ENCODE measurements at regions not wholly inside any gene's neighbourhood (a gene's known extent, or its start where the extent isn't known, plus 50 kb on each side); places are given as distances from the start of the nearest gene placed in this dataset.

DNA sequence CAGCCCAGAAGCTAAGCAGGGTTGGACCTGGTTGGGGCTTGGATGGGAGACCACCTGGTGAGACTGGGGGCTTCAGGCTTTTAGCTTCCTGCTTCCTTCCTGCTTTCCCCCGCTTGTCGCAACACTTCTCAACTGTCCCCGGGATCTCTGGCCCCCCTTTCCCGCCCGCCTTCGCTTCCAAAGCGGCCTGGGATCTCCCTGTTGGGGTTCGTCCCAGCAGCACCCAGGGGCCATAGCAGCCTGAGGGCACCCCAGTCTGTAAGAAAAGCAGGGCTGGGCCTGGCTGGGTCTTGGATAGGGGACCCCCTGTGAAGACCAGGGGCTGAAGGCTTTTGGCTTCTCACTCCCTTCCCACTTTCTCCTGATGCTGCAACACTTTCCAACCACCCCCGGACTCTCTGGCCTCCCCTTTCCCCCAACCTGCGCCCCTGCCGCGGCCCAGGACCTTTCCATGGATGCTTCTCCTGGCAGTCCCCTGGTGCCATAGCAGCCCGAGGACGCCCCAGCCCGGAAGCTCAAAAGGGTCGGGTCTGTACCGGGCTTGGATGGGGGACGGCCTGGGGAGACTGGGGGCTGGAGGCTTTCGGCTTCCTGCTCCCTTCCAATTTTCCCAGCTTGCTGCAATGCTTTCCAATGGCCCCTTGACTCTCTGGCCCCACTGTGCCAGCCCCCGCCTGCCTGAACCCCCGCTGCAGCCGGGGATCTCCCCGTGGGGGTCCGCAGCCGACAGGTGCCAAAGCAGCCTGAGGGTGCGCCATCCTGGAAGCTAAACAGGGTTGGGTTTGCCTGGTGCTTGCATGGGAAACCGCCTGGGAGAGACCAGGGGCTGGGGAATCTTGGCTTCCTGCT is 2276.2 kb downstream of the TP53TG3F start:
- intact Hi-C loops (cut with DNase I): no loop called here
- Histone ChIP-seq H3K27ac (ENCODE audit: low read depth in 1 of 2, low read length in 2 of 2) (no peak overlapping the region), H3K4me3 (ENCODE audit: low read length in 2 of 2) (no peak overlapping the region), H3K4me1 (ENCODE audit: control insufficient read depth in 1 of 2, insufficient read depth in 2 of 2, low read length in 2 of 2) (no peaks in the 10 kb centered on the region), H3K9me3 (ENCODE audit: control insufficient read depth, low read length) (no peaks in the 10 kb centered on the region), H3K36me3 (ENCODE audit: control insufficient read depth in 1 of 2, insufficient read depth in 2 of 2, low read length in 1 of 2) (no peaks in the 10 kb centered on the region), H3K27me3 (ENCODE audit: control insufficient read depth in 1 of 2, insufficient read depth in 2 of 2, low read length in 1 of 2) (no peaks in the 10 kb centered on the region)
- DNase-seq (no peak), ATAC-seq (ENCODE audit: low FRiP score) (no peak)
- 85 to 86% methylated on average over 24 to 27 of the region's 27 CpGs for WGBS, 2 donors

DNA sequence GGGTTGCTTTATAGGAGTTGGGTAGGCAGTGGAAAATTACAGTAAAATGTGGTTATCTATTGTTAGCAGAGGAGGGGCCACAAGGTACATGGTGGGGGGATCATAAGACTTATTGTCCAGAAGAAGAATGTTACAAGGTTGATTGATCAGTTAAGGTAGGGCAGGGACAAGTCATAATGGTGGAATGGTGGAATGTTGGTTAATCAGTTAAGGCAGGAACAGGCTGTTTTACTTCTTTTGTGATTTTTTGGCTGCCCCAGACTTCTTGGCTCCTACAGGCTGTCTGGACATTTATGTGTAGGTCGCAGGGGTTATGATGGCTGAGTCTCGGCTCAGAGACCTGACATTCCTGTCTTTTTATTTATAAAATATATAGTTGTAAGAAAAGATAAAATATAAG is 2277.1 kb downstream of the TP53TG3F start:
- Histone ChIP-seq H3K4me1 (ENCODE audit: control insufficient read depth in 1 of 2, insufficient read depth in 2 of 2, low read length in 2 of 2) (no peaks in the 10 kb centered on the region), H3K27me3 (ENCODE audit: control insufficient read depth in 1 of 2, insufficient read depth in 2 of 2, low read length in 1 of 2) (no peaks in the 10 kb centered on the region), H3K9me3 (ENCODE audit: control insufficient read depth, low read length) (no peaks in the 10 kb centered on the region), H3K36me3 (ENCODE audit: control insufficient read depth in 1 of 2, insufficient read depth in 2 of 2, low read length in 1 of 2) (no peaks in the 10 kb centered on the region), H3K4me3 (ENCODE audit: low read length in 2 of 2) (no peak overlapping the region), H3K27ac (ENCODE audit: low read depth in 1 of 2, low read length in 2 of 2) (no peak overlapping the region)
- ATAC-seq (ENCODE audit: low FRiP score): no peak
- intact Hi-C loops (cut with DNase I): no loop called here
- 54 to 69% methylated on average over 2 of the region's 2 CpGs for WGBS, 2 donors
- no peak for DNase-seq

DNA sequence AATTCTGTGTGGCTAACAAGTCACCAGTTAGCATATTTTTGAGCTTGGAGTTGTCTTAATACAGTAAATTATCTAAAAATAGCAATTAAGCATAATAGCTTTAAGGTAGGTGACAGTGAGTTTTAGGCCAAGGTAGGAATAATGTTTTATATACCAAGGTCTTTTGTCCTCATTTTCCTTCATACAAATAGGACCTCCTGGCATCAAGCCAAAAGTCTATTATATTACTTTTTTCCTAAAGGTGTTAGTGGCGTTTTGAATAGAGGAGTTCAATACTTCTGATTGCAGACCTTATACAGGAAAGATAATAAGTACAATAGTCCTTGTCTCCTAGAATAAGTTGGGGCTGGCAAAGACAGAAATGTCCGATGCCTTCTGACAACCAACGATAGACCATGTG is 2277.7 kb downstream of the TP53TG3F start:
- Histone ChIP-seq H3K27me3 (ENCODE audit: control insufficient read depth in 1 of 2, insufficient read depth in 2 of 2, low read length in 1 of 2) (no peaks in the 10 kb centered on the region), H3K4me1 (ENCODE audit: control insufficient read depth in 1 of 2, insufficient read depth in 2 of 2, low read length in 2 of 2) (no peaks in the 10 kb centered on the region), H3K9me3 (ENCODE audit: control insufficient read depth, low read length) (no peaks in the 10 kb centered on the region), H3K27ac (ENCODE audit: low read depth in 1 of 2, low read length in 2 of 2) (no peak overlapping the region), H3K36me3 (ENCODE audit: control insufficient read depth in 1 of 2, insufficient read depth in 2 of 2, low read length in 1 of 2) (no peaks in the 10 kb centered on the region), H3K4me3 (ENCODE audit: low read length in 2 of 2) (no peak overlapping the region)
- 80 to 82% methylated on average over 3 of the region's 3 CpGs for WGBS, 2 donors
- DNase-seq (no peak), ATAC-seq (ENCODE audit: low FRiP score) (no peak)
- intact Hi-C loops (cut with DNase I): no loop called here

DNA sequence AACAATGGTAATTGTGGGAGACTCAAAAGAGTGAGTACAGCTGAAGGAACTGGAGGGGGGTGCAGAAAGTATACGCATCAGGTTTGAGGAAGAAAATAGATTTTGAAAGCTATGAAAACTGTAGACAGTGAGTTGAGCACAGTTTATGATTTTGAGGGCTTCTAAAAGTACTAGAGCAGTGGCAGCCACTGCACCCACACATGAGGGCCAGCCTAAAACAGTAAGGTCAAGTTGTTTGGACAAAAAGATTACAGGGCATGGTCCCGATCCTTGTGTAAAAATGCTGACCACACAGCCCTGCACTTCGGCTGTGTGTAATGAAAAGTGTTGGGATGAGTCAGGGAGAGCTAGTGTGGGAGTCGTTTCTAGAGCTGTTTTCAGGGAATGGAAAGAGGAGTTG is 2282.1 kb downstream of the TP53TG3F start:
- peaks cover 2% of the 10 kb centered on the region for H3K9me3 ChIP-seq (ENCODE audit: control insufficient read depth, low read length)
- ATAC-seq (ENCODE audit: low FRiP score): no peak
- H3K4me3 ChIP-seq (ENCODE audit: low read length in 2 of 2): no peak overlapping the region
- no peaks in the 10 kb centered on the region for H3K4me1 ChIP-seq (ENCODE audit: control insufficient read depth in 1 of 2, insufficient read depth in 2 of 2, low read length in 2 of 2)
- no peaks in the 10 kb centered on the region for H3K27me3 ChIP-seq (ENCODE audit: control insufficient read depth in 1 of 2, insufficient read depth in 2 of 2, low read length in 1 of 2)
- H3K27ac ChIP-seq (ENCODE audit: low read depth in 1 of 2, low read length in 2 of 2): no peak overlapping the region
- WGBS, 2 donors: 63 to 64% methylated on average over 4 of the region's 4 CpGs
- no peak for DNase-seq
- no peaks in the 10 kb centered on the region for H3K36me3 ChIP-seq (ENCODE audit: control insufficient read depth in 1 of 2, insufficient read depth in 2 of 2, low read length in 1 of 2)
- intact Hi-C loops (cut with DNase I): no loop called here

DNA sequence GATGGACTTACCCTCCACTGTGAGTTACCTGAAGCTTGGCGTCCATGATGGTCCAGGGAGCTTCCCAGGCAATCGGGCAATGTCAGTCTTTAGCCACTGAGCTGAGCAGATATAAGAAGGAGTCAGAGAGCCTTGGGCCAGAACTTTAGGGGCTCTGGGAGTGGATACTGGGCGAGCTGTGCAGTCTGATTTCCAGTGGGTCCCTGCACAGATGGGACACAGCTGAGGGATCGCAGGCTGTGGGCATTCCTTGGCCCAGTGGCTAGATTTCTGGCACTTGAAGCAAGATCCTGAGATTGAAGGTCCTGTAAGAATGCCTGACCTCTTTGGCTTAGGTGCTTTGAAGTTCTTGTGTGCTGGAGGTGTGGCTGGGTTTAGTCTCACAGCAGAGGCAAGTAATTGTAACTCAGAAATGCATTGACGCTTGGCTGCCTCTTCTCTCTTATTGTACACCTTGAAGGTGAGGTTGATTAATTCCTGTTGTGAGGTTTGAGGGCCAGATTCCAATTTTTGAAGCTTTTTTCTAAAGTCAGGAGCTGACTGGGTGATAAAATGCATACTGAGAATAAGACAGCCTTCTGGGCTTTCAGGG is 2283.8 kb downstream of the TP53TG3F start:
- WGBS, 2 donors: 50 to 55% methylated on average over 5 of the region's 5 CpGs
- intact Hi-C loops (cut with DNase I): no loop called here
- ATAC-seq (ENCODE audit: low FRiP score): no peak

DNA sequence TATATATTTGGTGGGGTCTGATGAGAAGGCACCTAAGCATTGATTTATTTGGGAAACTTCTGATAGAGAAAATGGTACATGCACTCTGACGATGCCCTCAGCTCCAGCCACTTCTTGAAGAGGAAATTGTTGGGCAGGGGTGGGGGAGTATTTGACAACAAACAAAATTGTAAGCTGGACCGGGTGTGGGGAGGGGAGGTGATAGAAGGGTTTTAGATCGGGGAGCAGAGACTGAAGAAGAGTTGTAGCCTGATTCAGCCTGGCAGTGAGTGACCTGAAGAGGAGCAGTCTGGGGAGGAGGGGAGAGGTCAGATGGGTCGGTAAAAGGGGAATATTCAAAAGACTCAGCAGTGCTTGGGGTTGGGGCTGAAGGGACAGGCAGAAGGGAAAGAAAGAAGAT is 2284.7 kb downstream of the TP53TG3F start:
- H3K4me3 ChIP-seq (ENCODE audit: low read length in 2 of 2): no peak overlapping the region
- 48 to 60% methylated on average over 4 of the region's 4 CpGs for WGBS, 2 donors
- intact Hi-C loops (cut with DNase I): no loop called here
- H3K4me1 ChIP-seq (ENCODE audit: control insufficient read depth in 1 of 2, insufficient read depth in 2 of 2, low read length in 2 of 2): no peaks in the 10 kb centered on the region
- no peak overlapping the region for H3K27ac ChIP-seq (ENCODE audit: low read depth in 1 of 2, low read length in 2 of 2)
- no peaks in the 10 kb centered on the region for H3K27me3 ChIP-seq (ENCODE audit: control insufficient read depth in 1 of 2, insufficient read depth in 2 of 2, low read length in 1 of 2)
- no peaks in the 10 kb centered on the region for H3K36me3 ChIP-seq (ENCODE audit: control insufficient read depth in 1 of 2, insufficient read depth in 2 of 2, low read length in 1 of 2)
- H3K9me3 ChIP-seq (ENCODE audit: control insufficient read depth, low read length): peaks cover 2% of the 10 kb centered on the region
- ATAC-seq (ENCODE audit: low FRiP score): no peak
- no peak for DNase-seq

More for the DNA sequence above, 2283.8 kb downstream of the TP53TG3F start:
- Histone ChIP-seq H3K4me3 (ENCODE audit: low read length in 2 of 2) (no peak overlapping the region), H3K9me3 (ENCODE audit: control insufficient read depth, low read length) (peaks cover 2% of the 10 kb centered on the region), H3K4me1 (ENCODE audit: control insufficient read depth in 1 of 2, insufficient read depth in 2 of 2, low read length in 2 of 2) (no peaks in the 10 kb centered on the region), H3K36me3 (ENCODE audit: control insufficient read depth in 1 of 2, insufficient read depth in 2 of 2, low read length in 1 of 2) (no peaks in the 10 kb centered on the region), H3K27me3 (ENCODE audit: control insufficient read depth in 1 of 2, insufficient read depth in 2 of 2, low read length in 1 of 2) (no peaks in the 10 kb centered on the region), H3K27ac (ENCODE audit: low read depth in 1 of 2, low read length in 2 of 2) (no peak overlapping the region)
- DNase-seq: no peak

DNA sequence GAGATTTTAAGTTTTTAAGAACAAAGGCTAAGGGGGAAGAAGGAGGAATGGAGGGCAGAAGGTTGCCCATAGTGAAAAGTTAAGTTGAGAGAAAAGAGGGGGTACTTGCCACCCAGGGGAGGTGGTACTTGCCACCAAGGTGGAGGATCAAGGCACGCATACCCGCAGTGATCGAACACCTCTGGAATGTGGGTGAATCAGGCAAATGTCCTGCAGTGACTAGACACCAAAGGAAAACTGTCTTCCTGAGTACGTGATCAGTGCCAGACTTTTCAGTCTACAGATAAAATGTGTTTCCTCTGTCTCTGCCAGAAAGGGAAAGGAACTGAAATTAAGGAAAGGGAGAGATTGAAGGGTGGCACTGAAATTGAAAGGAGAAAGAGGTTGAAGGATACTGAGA is 2285.3 kb downstream of the TP53TG3F start:
- intact Hi-C loops (cut with DNase I): no loop called here
- Histone ChIP-seq H3K9me3 (ENCODE audit: control insufficient read depth, low read length) (peaks cover 2% of the 10 kb centered on the region), H3K36me3 (ENCODE audit: control insufficient read depth in 1 of 2, insufficient read depth in 2 of 2, low read length in 1 of 2) (no peaks in the 10 kb centered on the region), H3K27me3 (ENCODE audit: control insufficient read depth in 1 of 2, insufficient read depth in 2 of 2, low read length in 1 of 2) (no peaks in the 10 kb centered on the region), H3K4me3 (ENCODE audit: low read length in 2 of 2) (no peak overlapping the region), H3K4me1 (ENCODE audit: control insufficient read depth in 1 of 2, insufficient read depth in 2 of 2, low read length in 2 of 2) (no peaks in the 10 kb centered on the region), H3K27ac (ENCODE audit: low read depth in 1 of 2, low read length in 2 of 2) (no peak overlapping the region)
- 63 to 74% methylated on average over 4 of the region's 4 CpGs for WGBS, 2 donors
- no peak for ATAC-seq (ENCODE audit: low FRiP score)
- no peak for DNase-seq

DNA sequence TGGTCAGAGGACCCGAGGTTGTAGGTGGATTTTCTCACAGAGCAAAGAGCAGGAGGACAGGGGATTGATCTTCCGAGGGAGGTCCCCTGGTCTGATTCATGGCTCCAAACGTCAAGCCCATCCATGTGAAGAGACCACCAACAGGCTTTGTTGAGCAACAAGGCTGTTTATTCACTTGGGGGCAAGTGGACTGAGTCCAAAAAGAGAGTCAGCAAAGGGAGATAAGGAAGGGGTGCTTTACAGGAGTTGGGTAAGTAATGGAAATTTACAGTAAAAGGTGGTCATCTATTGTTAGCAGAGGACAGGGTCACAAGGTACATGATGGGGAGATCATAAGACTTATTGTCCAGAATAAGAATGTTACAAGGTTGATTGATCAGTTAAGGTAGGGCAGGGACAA is 2285.8 kb downstream of the TP53TG3F start:
- ATAC-seq (ENCODE audit: low FRiP score): no peak
- no peak for DNase-seq
- 38 to 49% methylated on average over 3 of the region's 3 CpGs for WGBS, 2 donors
- Histone ChIP-seq H3K4me1 (ENCODE audit: control insufficient read depth in 1 of 2, insufficient read depth in 2 of 2, low read length in 2 of 2) (no peaks in the 10 kb centered on the region), H3K36me3 (ENCODE audit: control insufficient read depth in 1 of 2, insufficient read depth in 2 of 2, low read length in 1 of 2) (no peaks in the 10 kb centered on the region), H3K27me3 (ENCODE audit: control insufficient read depth in 1 of 2, insufficient read depth in 2 of 2, low read length in 1 of 2) (no peaks in the 10 kb centered on the region), H3K9me3 (ENCODE audit: control insufficient read depth, low read length) (peaks cover 2% of the 10 kb centered on the region), H3K27ac (ENCODE audit: low read depth in 1 of 2, low read length in 2 of 2) (no peak overlapping the region), H3K4me3 (ENCODE audit: low read length in 2 of 2) (no peak overlapping the region)
- intact Hi-C loops (cut with DNase I): no loop called here

DNA sequence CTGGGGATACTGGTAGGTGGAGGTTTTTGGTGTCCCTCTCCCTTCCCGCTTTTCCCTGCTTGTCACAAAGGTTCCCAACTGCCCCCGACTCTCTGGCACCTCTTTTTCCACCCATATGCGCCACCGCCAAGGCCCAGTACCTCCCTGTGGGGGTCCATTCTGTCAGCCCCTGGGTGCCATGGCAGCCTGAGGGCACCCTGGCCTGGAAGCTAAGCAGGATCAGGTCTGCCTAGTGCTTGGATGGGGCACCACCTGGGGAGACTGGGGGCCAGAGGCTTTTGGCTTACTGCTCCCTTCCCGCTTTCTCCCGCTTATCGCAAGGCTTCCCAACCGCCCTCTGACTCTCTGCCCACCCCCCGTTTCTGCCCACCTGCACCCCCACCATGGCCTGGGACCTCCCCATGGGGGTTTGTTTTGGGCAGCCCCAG is 2286.4 kb downstream of the TP53TG3F start:
- Histone ChIP-seq H3K4me1 (ENCODE audit: control insufficient read depth in 1 of 2, insufficient read depth in 2 of 2, low read length in 2 of 2) (no peaks in the 10 kb centered on the region), H3K27me3 (ENCODE audit: control insufficient read depth in 1 of 2, insufficient read depth in 2 of 2, low read length in 1 of 2) (no peaks in the 10 kb centered on the region), H3K27ac (ENCODE audit: low read depth in 1 of 2, low read length in 2 of 2) (no peak overlapping the region), H3K36me3 (ENCODE audit: control insufficient read depth in 1 of 2, insufficient read depth in 2 of 2, low read length in 1 of 2) (no peaks in the 10 kb centered on the region), H3K4me3 (ENCODE audit: low read length in 2 of 2) (no peak overlapping the region), H3K9me3 (ENCODE audit: control insufficient read depth, low read length) (peaks cover 2% of the 10 kb centered on the region)
- no peak for DNase-seq
- intact Hi-C loops (cut with DNase I): no loop called here
- no peak for ATAC-seq (ENCODE audit: low FRiP score)
- WGBS, 2 donors: 85 to 90% methylated on average over 8 to 9 of the region's 9 CpGs

Measured in aorta (tissue), 5 donors.